ENCODE measurements at regions not wholly inside any gene's neighbourhood (a gene's known extent, or its start where the extent isn't known, plus 50 kb on each side); places are given as distances from the start of the nearest gene placed in this dataset.
"Not testable (repeated sequence)": the region's sequence is repeated elsewhere in the genome, so short reads cannot be mapped to it uniquely, and the experiment has no call there.

DNA sequence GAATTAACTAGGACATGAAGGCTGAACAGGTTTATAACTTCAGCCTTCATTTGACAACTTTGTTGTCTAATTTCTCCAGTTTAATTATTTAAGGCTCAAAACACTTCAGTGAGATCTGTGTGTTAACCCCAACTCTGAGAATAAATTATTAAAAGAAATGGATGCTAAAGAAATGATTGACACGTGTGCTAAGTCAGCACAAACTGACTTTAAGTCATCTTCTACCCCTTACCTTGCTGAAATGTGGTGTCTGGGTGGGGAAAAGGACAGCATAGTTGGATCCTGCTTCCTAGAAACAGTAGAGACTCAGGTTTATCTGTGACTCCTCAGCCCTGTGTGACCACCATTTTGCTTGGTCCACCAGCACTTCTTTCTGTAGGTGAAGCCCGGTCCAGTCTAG, 324.8 kb upstream of the NPSR1 start:
- no peak for DNase-seq (ENCODE audit: low spot score)

GRCh38 chr7:34333925-34334324, 324.1 kb upstream of the NPSR1 start:
- no peak for DNase-seq (ENCODE audit: low spot score)

DNA sequence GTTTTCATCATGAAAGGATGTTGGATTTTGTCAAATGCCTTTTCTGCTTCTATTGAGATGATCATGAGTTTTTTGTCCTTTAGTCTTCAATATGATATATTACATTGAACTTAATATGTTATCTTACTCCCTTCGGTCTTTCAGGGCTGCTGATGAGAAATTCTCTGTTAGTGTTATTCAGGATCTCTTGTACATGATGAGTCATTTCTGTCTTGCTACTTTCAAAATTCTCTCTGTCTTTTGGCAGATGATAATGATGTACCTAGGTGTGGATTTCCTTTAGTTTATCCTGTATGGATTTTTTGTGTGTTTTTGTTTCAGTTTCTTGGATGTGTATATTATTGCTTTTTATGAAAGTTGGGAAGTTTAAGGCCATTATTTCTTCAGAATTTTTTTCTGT, 320.9 kb upstream of the NPSR1 start:
- DNase-seq (ENCODE audit: low spot score), result no peak

DNA sequence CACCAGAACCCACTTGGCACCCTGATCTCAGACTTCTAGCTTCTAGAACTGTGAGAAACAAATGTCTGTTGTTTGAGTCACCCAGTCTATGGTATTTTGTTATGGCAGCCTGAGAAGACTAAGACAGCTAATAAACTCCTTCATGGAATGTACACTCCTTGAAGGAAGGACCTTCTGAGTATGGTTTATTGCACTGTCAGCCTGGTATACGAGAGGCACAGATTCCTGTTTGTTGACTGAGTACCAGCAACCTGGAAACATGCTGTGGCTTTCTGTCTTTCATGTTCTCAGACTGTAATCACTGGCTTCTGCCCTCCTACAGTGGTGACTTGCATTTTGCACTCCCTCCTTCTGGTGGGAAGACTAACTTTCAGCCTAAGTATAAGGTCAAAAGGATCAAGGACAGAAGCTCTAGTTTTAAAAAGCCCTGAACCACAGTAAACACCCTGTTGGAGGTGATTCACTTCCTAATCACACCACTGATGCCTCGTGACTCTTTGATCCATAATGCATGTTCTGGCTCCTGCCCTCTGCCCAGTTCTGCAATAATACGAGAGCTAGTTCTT, 319.0 kb upstream of the NPSR1 start:
- DNase-seq (ENCODE audit: low spot score), result no peak

- DNase-seq (ENCODE audit: low spot score), result no peak
Observed at GRCh38 chr7:34341326-34341725, 316.7 kb upstream of the NPSR1 start.

GRCh38 chr7:34342387-34342786, 315.6 kb upstream of the NPSR1 start:
- no peak for DNase-seq (ENCODE audit: low spot score)

DNA sequence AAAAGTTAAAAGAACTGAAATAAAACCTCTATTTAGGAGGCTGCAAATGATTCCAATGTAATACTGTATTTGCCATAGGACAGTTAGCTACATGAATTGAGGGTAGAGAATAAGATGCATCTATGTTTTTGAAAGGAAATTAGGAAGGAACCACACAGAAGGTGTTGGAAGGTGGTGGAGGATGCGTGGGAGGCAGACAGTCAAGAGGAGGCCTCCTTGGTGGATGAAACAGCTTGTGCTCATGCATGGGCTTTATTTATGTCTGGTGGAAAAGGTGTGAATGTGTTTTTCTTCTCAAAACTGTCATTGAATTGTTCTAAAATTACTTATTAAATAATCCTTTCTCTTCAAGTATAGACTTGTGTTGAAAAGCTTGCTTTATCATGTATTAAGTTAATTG, 314.4 kb upstream of the NPSR1 start:
- no peak for DNase-seq (ENCODE audit: low spot score)

DNA sequence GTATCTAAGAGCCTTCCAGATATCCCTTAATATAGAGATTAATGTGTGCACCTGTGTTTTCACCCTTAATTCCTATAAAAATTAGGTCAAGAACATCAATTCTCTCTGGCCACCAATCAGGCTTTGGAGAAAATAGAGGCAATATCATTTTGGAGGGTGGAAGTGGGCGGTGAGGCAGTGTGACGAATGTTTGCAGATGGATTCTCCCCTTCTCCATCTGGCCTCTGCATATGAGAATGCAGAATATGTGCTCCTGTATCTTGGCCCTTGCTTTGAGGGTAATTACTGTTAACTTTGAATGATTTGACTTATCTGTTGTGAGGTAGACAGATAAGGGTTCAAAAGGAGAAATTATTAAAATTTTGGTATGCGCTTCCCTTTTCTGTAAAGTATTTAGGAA, 304.0 kb upstream of the NPSR1 start:
- no peak for DNase-seq (ENCODE audit: low spot score)

GRCh38 chr7:34354899-34355298, 303.1 kb upstream of the NPSR1 start:
- no peak for DNase-seq (ENCODE audit: low spot score)

- no peak for DNase-seq (ENCODE audit: low spot score)
Observed at GRCh38 chr7:34357068-34357467, 300.9 kb upstream of the NPSR1 start.

GRCh38 chr7:34357946-34358345, 300.1 kb upstream of the NPSR1 start:
- DNase-seq (ENCODE audit: low spot score), result no peak

DNA sequence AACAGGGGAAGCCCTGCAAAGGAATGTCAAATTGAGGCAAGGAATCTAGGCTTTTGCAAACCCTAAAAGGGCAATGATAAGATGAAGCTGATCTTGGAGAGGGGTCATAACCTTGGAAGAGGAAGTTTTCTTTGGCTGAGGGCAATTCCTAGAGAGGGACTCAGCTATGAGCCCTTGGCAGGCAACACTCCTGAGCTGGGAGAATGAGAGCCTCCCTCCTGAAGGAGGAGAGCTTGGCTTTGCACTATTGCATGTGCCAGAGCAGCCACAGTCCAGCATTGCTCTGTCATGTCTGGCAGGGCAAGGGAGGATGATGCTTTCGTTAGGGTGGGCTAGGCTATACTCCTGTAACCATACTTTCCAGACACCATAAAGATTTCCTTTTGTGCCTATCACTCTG, 299.4 kb upstream of the NPSR1 start:
- DNase-seq (ENCODE audit: low spot score), result not testable (repeated sequence)

DNA sequence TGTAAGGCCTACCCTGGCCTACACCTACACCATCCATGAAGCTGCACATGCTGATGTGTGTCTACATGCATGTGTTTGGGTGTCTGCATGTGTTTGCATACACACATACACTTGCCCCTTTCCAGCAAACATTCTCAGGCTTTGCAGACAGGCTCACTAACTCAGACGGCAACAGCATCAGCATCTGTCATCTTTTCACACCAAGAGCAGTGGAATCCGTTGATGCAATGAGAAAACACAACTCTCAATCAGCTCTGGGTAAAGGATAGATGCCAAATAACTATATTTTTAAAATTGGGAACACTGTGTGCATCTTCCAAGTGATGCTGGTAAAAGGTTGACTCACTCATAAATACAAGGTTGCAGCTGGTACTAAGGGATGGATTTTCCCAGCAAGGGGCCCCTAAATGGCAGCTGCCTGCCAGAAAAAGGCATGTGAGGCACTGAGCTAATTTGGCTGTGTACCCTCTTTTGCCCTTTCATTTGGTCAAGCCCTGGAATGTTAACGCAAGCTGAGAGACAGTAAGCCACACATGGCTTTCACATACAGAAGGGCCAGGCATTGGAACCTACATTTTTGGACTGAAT, 296.3 kb upstream of the NPSR1 start:
- DNase-seq (ENCODE audit: low spot score), result no peak

DNA sequence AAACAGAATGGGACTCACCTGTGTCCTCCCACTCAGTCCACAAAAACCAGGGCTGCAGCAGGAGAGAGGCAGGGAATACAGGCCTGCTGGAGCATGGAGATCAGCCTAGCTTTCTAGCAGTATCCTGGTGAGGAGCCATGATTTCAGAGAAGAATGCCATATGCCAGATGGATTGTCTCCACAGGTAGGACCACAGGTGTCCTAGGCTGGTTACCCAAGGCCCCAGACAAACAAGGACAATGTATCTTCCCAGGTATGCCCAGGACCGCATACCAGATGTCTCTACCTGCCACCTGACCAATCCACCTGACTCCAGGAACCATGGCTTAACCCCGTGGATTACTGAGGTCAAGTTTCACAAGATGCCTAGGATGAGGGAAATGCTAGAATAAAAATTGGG, 295.4 kb upstream of the NPSR1 start:
- DNase-seq (ENCODE audit: low spot score), result no peak

DNA sequence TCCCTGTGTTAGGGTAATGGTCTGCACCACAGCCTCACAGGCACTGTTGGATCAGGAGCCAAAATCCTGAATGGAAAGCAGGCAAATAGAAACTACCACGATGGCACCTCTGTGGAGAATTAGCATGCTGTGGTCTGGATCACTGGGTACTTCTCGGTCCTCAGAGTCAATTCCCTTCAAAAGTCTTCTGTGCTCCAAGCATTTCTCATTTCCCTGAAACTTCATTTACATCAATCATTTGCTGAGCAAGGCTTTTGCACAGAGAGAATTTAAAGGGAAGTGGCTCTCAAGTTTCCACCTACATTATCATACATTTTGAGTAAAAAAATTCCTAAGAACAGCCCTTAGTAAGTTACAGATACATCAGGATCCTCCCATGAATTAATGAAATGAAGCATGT, 293.9 kb upstream of the NPSR1 start:
- no peak for DNase-seq (ENCODE audit: low spot score)

GRCh38 chr7:34365011-34365410, 293.0 kb upstream of the NPSR1 start:
- no peak for DNase-seq (ENCODE audit: low spot score)

- no peak for DNase-seq (ENCODE audit: low spot score)
Observed at GRCh38 chr7:34365611-34366010, 292.4 kb upstream of the NPSR1 start.

DNA sequence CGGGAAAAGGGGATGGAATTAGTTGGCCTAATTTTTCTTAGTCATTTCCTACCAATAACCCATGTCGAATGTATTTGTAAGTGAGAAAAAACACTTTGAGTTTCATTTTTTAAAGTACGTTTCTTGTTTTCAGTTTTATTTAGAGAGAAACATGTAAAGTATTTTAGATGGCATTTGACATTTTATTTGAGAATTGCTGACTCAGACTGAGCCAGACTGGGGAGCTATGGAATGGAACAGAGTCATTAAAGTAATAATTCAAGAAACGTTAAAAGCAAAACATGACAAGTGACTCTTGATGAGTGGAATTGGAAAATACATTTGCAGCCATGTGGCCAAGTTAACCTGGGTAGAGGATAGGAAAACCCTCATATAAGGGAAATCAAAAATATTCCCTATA, 286.1 kb upstream of the NPSR1 start:
- DNase-seq (ENCODE audit: low spot score), result no peak

DNA sequence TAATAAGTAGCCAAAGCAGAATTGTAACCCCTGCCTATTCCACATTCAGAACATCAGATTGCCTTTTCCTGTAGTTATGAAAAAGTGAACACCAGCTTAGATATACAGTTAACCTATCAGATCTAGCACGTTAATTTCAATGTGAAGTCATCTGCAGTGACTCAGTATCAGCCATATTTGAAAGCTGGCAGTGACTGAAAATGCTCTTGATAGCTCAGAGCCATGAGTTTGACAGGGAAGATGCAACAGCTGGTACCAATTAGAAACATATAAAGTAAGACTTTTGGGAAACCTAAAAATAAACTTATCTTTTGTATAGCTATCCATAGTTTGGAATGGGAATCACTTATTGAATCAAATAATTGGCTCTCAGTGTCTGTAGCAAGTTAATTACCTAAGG, 284.1 kb upstream of the NPSR1 start:
- no peak for DNase-seq (ENCODE audit: low spot score)

DNA sequence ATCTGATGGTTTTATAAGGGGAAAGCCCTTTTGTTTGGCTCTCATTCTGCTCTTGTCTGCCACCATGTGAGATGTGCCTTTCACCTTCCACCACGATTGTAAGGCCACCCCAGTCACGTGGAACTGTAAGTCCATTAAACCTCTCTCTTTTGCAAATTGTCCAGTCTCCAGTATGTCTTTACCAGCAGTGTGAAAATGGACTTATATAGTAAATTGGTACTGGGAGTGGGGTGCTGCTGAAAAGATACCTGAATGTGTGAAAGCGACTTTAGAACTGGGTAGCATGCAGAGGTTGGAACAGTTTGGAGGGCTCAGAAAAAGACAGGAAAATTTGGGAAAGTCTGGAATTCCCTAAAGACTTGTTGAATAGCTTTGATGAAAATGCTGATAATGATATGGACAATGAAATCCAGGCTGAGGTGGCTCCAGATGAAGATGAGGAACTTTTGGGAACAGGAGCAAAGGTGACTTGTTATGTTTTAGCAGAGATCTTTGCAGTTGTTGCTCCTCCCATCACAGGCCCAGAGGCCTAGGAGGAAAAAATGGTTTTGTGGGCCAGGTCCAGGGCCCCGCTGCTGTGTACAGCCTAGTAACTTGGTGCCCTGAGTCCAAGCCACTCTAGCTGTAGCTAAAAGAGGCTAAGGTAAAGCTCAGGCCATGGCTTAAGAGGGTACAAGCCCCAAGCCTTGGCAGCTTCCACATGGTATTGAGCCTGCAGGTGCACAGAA, 275.7 kb upstream of the NPSR1 start:
- DNase-seq (ENCODE audit: low spot score), result no peak

- no peak for DNase-seq (ENCODE audit: low spot score)
Observed at GRCh38 chr7:34385384-34385783, 272.6 kb upstream of the NPSR1 start.

DNA sequence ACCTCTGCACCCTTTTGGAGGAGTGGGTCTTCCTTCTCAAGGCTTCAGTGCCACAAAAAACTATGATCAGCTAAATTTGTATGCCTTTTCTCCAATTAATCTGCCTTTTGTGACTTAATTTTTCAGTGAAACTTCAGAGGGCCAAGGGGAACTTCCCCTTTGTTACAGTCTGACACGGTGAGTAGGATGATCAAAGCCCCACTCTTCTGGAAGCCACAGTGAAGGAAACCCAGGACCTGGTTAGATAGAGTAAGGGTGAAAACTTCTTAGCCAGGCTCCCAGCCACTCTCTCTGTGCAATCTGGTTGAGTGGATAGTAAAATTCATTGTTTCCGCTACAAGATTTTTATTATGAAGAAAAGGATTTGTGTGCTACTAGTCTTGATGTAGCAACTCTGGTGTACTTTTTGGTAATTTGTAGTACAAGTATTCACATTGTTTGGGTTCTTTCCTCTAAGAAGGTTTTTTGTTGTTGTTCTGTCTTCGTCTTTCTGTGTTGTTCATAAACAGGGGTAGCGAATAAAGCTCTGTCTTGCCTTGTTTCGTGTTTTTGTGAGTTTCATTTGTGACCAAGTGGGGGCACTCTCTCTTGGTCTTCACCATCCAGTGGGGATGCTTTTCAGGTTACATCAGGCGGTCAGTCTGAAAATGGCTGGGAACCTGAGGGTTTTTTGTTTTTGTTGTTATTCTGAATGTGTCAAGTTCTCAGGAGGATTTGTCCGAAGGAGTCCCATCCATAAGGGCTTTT, 268.5 kb upstream of the NPSR1 start:
- no peak for DNase-seq (ENCODE audit: low spot score)

DNA sequence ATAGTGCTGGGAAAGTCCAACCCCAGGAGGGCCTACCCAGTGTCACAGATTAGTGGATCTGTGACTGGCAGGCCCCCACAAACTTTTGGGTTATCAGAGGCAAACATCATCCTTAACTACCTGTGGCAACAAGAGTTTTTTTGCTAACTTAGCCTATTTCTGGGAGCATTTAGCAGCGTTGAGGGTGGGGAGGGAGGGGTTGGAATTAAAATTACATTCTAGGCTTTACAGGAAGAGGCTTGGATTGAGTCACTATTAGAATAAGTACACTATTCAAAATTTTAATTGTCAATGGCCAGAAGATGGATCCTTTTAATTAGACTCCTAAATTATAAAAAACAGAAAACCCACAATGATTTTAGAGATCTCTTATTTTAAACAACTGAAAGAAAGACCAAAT, 267.9 kb upstream of the NPSR1 start:
- no peak for DNase-seq (ENCODE audit: low spot score)

Data from HuH-7.5 (cell line).